Activated naive CD4-positive, alpha-beta T cell treated with Interleukin-2 at 50 U/mL for 16 hours (primary cell): ENCODE measurements at regions not wholly inside any gene's neighbourhood (a gene's known extent, or its start where the extent isn't known, plus 50 kb on each side); places are given as distances from the start of the nearest gene placed in this dataset.

ENCODE experiments used
- DNase-seq: peaks from one replicate; pipeline ENCODE4 v3.0.0-alpha.2; 2020

DNA sequence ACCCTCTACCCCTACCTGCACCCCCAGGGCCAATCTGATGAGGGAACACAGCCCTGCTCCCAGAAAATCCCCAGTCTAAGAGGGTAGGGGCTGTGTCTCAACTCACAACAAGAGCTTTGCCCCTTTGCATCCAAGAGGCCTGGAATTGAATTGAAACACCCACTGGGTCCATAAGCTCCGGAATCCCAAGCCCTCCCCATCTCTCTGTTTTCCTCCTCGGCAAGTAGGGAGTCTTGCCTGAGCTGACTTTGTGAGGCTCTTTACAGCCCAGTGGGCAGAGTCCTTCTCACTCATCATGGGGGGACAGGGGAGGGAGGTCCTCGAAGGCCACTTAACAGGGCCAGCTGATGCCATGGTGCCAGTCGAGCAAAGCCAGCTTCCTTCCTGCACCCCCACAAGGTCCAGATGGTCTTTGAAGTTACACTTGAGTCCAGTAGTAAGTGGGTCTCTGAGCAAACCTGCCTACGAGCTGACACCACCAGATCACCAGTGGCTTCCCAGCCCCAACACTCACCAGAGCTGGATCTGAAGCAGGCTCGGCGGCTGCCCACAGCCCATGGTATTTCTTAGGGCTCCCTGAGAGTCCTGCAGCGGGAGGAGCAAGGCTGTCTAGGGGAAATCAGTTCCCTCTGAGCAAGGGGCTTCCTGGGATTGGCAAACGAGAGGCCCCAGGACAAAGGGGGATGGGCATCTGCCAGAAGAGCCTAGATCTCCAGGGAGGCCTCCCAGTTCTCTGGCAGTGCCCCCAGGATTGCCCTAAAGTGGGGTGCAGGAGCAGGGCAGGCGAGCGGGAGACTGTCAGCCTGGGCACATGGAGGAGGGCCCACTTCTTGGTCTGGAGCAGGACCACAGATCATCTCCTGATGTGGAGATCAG lies 144.5 kb downstream of the VEGFA start:
- DNase-seq: no peak

DNA sequence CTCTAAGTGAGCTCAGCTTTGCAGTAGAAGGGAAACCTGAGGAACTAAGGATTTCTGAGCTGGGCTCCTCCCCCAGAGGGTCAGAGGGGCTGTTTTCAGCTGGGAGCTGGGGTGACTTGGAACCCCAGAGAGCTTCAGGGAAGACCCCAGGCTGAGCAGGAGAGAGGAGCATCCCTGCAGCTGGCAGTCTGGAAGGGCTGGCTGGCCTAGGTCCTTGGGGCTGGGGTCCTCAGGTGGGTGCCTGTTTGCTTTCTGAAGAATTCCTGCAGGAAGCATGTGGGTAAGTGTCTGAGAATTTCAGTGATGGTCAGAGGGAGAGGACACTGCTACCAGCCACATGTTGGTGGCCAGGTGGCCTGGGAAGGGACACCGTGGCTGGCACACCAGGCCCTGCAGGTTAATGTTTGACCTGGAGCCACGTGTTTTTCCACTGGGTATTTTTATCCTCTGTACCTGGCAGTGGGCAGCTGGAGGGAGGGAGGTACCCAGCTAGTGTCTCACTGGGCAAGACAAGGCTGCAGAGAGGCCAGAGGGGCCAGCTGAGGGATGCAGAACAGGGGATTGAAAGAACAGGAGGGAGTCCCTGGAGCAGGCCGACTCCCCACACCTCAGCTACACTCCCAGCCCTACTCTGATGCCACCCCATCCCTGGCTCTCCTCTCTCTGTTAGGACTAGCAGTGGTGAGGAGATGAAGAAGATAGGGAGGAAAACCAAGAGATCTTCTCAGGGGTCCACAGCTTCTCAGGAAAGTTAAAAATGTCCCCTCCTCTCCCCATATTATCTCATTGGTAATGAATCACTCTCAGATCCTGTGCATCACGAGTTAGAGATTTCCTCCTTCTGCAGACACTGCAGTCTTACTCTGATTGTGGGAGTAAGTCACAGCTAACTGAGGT lies 143.6 kb downstream of the VEGFA start:
- no peak for DNase-seq

DNA sequence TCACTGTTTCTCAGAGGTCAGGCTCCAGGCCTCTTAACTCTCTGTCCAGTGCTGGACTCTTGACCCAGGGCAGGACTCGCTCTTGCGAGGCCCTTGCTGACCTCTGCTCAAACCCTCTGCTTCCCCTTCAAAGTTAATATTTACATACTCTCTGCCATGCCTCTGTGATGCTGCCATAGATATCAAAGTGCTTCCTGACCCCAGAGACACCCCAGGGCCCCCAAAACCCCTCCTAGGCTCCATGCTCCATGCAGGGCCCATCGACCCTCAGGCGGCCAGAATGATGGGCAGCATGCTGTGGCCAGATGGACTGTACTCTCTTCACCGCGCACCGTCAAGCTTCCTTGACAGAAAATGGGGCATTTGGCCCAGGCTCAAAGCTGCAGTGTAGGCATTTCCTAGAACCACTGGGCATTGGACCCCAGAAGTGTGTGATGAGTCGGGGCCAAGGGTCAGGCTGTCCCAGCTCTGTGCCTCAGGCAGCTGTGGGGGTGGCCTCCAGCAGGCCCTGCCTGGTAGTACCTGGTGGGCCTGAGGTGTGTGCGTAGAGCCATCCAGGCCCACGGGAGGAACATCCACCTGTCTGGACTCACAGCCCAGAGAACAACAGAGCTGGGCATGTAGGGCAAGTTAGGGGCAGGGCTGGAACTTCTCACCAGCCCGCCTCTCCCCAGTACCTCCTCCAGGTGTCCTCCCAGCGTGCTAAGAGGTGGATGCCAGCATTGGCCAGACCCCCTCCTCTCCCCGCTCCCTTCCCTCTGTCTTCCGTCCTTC lies 142.8 kb downstream of the VEGFA start:
- DNase-seq: no peak

DNA sequence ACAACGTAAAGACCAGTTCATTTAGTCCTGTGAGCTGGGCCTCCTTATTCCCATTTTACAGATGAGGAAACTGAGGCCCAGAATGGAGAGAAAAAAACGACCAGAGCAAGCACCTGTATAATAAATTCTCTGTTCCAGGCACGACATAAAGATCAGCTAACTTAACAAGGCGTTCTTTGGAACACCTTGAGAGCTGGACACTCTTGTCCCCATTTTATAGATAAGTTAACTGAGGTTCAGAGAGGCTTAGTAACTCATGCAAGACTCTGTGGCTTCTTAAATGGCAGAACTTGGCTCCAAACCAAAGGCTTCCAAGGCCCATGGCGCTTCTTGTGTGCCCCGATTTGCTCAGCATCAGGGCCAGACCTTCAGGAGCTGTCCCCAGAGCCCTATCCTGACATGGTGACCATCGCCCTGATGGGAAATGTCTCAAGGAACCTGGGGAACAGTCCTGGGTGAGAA lies 142.1 kb downstream of the VEGFA start:
- DNase-seq: no peak

DNA sequence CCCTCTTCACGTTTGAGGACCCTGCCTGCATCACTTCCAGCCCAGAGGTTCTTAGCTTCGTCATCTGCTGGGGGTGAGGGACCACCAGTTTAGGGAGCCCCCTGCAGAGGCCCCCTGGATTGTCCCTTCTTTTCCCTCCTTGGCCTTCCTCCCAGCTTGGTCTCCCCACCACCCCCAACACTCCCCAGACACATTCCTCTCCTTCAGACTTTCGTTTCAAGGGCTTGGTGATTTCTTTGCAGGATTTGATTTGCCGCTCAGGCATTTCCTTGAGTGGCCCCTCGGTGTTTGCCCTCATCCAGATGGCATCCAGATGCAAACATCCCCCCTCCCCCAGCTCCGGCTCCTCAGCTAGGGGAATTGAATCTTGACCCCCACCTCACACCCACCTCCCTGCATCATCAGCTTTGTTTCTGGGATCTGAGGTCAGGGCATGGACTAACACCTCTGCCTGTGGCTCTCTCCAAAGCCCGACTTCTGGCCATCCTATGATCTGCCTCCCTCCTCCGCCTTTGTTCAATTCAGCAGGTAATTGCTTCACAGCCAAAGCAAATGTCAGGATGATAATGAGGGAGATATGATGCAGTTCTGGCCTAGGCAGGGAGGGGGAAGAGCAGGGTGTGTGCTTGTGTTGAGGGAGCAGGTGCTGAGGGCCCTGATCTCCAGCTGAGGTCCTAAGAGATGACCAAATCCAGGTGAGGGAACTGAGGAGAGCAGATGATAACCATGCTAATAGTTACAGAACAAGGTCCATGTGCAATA lies 141.5 kb downstream of the VEGFA start:
- no peak for DNase-seq

DNA sequence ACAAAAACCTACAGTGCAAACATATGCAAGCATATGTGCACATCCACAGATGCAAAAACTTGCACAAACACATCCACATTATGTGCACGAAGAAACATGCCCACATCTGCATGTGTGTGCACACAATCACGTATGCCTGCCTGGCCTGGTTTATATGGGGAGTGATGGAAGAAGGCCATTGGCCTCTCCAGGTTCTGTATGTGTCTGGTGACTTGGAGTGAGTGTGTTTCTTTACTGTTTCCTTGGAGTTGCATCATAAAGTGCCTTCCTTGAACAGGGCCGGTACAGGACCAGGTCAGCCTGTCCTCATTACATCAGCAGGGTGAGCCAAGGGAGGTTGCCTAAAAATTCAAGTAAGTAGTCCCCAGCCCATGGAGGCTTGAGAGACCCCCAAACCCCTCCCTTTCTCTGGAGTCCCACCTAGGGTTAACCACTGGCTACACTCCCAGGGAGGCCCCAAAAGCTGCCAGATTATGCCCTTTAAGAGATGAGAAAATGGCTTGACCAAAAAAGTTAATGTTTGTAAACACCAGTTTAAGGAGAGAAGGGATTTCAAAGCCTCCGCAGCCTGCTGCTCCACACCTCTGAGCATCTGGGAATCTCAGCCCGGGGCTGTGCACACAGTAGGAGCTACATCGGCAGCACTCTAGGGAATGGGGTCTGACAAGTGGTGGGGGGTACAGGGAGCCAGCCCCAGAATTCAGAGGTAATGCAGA lies 140.8 kb downstream of the VEGFA start:
- DNase-seq: no peak

DNA sequence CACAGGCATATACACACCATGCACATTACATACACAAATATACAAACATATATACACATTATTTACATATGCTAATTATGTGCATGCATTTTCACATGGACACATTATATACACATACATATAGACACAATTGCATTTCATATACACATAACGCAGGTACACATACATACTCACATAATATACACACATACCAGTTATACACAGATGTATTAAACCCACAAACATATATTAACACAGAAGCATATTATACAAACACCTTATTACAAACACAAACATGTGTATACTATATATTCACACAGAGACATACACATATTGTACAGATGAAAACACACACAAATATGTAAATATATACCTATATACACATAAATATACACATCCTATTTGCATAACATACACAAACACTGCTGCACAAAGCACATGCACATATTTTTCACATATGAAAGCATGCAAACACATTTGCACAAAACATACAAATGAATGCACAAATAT lies 140.2 kb downstream of the VEGFA start:
- DNase-seq: no peak

DNA sequence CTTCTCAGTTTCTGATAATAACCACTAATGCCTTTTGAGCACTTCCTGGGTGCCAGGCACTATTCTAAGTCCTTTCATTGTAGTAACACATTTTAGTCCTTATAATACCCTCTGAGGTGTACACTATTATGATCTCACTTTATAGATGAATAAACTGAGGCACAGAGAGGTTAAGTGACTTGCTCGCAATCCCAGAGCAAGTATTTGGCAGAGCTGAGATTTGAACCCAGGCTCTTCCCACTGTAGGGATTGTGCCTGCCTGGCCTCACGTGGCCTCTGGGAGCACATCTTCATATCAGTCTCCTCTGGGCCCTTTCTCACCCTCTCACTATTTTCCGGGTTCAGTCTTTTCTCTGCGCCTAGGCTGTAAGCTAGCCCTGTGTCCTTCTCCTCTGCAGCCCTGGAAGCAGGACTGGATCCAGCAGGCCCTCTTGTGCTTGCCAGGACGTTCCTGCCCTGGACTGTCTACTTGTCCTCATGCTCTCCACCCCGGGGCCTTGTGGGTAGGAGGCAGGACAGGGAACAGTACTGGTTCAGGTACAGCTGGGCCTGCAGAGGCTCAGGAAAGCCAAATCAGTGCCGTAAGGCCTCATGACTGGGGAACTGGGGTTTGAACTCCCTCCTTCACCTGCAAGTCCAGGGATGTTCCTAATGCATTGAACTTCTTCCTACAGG lies 139.6 kb downstream of the VEGFA start:
- DNase-seq: no peak

DNA sequence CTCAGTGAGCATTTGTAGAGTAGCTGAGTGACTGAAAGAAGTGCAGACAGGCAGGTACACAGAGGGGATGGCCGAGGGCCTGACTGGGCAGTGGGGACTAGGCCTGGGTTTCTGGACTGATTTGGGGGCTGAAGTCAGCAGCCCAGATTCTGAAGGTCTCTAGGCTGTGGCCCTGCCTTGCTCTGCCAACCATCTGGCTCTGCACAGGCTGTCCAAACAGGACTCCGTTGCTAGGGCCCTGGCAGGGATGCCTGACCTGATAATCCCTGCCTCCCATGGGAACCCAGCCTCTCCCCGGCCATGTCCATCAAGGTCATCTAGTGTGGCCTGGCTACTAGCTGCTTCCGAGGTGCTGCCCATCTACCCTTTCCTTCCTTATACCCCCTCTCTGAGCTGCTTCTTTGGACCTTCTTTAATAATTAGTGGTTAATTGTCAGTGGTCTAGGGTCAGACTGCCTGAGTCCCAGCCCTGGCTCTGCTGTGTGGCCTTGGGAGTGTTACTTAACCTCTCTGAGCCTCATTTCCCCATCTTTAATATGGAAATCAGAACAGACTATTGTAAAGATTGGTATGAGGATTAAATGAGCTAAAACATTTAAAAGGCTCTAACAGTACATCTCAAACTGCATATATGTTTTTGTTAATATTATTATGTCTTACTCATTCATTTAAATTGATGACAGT lies 137.9 kb downstream of the VEGFA start:
- DNase-seq: no peak

DNA sequence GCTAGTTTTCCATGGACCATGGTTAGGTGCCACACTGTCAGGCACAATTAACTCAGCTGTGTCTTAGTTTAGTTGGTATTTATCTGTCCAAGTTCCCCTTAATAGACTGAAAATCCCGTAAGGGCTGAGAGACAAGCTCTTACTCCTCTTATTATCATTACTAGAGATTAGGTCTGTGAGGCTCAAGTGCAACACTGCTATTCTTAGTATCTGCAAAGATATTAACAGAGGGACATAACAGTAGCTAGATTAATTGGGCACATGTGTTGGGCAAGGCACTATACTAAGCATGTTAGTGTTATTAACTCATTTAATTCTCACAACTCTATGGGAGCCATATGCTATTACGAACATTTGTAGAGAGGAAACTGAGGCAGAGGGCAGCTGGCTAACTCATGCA lies 137.3 kb downstream of the VEGFA start:
- DNase-seq: no peak

DNA sequence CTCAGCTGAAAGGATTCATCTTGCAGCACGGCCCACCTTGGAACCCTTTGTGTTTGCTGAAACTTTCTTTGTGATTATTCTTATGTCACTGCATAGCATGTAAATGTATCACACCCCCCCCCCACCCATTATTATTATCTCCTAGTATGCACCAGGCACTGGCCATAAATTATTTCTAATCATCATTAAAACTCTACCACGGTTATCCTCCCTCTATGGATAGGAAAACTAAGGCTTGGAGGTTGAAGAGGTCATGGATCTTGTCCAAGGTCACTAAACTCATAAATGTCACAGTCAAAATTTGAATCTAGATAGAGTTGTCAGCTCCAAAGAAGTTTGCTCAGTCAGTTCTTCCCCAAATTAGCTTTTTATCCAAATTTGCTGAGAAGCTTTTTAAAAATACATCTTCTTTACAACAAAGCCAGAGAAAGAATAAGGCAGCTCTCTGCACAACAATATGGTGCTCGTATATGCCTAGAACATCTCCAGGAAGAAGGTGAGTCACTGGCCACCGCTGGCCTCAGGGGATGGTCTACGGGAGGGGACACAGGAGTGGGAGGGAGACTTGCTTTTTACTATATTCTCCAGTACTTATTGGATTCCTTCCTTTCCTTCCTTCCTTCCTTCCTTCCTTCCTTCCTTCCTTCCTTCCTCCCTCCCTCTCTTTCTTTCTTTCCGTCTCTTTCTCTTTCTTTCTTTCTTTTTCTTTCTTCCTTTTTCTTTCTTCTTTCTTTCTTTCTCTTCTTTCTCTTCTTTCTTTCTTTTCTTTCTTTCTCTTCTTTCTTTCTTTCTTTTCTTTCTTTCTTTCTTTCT lies 134.5 kb downstream of the VEGFA start:
- DNase-seq: no peak

DNA sequence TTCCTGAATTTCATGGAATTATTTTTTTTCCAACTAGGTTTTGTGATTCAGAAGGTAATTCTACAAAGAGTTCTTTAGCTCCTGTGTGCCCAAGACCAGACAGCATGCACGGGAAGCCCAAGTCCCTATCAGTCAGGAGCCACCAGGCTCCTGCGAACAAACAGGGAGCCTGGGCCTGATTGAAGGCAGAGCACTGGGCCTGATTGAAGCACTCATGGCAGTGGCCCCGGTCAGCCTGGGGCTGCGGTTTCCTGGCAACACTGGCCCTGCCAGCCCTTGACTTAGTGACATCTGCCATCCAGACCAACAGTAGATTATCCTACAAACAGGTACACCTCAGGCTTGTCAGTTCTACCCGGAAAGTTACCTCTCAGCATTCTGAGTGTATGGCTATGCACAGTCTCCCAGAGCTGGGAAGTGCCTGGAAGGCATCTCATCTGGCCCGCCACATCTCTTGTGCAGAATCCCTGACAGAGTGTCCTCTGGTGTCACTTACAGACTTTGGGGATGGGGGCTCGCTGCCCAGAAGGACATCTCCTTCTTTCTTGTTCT lies 133.8 kb downstream of the VEGFA start:
- no peak for DNase-seq

DNA sequence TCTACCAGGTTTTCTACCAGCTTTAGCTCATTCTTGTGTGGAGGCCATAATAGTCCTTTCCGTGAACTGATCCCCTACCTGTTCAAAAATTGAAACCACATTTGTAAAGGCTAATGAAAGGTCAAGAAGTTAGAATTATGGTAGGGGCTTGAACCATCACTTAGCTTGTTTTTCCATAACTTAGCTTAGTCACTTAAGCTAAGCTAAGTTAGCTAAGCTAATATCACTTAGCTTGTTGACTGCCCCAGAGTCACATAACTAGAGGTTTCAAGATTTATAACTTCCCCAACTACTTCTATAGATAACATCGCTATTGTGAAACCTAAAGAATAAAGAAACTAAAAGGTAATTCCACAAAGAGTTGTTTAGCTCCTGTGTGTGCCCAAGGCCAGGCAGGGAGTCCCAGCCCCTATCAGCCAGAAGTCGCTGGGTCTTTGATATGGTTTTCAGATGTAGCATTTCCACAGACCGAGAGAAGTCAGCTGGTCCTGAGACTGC lies 131.8 kb downstream of the VEGFA start:
- DNase-seq: no peak

DNA sequence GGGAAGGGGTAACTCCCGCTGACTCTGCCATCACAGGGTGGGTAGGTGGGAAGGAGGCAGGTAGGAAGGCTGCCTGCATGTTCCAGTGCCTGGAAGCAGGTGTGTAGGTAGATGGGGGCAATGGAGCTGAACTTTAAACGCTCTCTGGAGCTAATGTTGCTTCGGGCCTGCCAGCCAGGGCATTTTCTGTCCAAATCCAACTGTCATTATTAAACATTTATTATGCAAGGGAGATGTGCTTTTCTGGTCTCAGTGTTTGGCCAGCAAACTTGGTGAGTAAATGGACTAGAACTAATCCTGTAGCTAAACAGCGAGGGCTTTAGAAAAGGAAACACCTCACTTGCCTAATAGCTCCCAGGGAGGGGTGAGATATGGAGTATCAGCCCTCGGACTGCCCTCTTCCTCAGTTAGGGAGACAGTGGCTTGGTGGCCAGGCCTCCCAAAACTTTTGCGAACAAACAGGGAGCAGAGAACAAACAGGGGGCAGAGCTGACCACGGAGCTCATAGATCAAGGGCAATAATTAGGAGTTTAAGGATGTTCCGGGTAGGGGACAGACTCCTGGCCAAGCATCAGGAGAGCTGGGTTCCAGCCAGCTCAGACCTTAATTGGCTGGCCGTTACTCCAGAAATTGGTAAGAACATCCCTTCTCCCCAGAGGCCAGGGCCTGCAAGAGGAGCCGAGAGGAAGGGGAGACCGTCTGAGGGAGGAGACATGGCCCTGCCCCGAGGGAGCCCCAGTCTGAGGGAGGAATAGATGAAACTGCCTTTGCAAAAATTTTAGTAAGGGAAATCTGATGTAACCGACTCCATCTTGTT lies 131.1 kb downstream of the VEGFA start:
- DNase-seq: no peak

DNA sequence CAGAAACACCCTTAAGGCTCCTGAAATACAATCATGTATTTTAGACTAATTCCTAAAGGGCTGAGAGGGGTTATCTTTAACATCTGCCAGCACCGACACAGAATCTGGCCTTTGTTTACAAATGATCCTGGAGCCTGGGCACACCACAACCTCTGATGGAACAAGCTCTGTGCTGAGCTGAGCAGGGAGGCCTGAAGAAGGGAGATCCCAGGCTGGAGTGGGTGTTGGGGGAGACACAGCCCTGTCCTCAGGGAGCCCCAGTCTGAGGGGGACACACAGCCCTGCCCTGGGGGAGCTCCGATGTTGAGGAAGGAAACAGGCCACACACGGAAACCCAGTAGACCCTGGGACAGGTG lies 130.5 kb downstream of the VEGFA start:
- no peak for DNase-seq

DNA sequence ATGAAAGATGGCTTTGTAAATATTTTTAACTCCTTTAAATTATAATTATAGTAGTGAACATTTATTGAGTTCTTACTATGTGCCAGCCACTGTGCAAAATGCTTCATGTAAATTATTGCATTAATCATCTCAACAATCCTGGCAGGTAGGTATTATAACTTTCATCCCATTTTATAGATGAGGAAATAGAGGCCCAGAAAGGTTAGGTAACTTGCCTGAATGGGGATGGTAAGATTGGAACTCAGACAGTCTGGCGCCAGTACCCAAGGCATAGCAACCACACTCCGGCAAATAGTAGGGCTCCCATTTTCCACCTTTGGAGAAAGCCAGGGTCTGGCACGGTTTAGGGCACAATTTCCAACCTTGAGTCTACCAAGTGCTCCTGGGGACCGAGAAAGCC lies 129.8 kb downstream of the VEGFA start:
- DNase-seq: no peak

DNA sequence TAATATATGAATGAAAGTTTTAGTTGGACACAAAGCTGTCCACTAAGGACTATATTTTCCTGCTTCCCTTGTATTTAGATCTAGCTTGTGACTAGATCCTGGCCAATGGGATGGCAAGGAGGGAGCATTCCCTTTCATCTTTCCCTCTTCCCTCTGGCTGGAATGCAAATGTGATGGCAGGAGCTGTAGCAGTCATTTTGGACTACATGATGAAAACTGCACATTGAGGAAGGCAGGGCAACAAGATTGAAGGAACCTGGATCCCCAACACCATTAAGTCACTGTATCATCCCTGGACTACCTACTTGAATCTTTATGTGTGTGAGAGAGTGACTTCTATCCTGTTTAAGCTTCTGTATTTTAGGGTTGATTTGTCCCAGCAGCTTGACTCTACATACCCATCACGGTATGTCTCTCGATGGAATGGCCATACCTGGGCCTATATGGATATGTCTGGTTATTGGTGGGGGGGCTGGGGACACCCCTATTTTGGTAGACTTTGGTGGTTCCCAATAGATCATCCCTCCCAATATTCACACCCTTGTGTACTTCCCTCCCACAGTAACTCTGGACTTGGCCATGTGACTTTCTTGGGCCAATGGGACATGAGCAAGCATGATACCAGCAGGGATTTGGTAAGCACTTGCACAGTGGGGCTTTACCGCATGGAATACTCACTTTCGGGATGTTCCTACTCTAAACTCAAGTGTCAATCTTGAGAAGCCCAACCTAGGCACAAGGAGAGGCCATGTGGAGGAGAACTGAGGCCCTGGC lies 128.5 kb downstream of the VEGFA start:
- DNase-seq: no peak
